Adrenal gland (tissue), 5 donors: ENCODE measurements at regions not wholly inside any gene's neighbourhood (a gene's known extent, or its start where the extent isn't known, plus 50 kb on each side); places are given as distances from the start of the nearest gene placed in this dataset.

Experiments used
- POLR2A ChIP-seq, 2 donors: fragments of 450-650 bp; IDR thresholded peaks; one replicate each; pipeline ENCODE4 v1.6.1; 2017; ENCODE audit warnings: antibody characterized with exemption in 2 of 2, mild to moderate bottlenecking in 2 of 2, moderate library complexity in 1 of 2
- TF ChIP-seq, protein P1 (sequence below), 6 experiments: fragments of 450-650 bp in 4 of 6; fragments of 200-600 bp in 2 of 6; sonication (generic) in 1 of 6; IDR thresholded peaks; 1 replicate in 5 of 6; 2 replicates in 1 of 6; pipeline versions ENCODE4 v1.5.1 to v1.8.0; 2016 to 2021; ENCODE audit warnings: antibody characterized with exemption in 6 of 6, mild to moderate bottlenecking in 2 of 6, moderate library complexity in 1 of 6
- donor health status: DM: no; HTN: no; CAD: no.

DNA sequence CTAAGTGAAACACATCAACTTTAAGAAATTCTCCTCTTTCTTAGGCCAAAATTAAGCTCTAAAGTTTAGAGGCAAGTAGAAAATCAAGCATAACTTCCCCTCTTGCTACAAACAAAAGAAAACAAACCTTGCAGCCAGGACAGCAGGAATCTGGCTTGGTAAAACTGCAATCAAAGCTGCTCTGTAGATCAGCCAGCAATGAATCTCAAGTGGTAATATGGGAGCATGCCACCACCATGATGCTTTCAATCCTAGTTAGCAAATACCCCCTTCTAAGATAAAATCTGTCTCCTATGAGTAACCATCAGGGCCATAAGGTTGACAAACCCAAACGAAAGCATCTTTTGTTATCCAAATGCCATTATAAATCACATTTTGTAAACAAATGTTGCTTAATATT is 208.3 kb upstream of the PLSCR5 start:
- TF ChIP-seq, protein P1, sequence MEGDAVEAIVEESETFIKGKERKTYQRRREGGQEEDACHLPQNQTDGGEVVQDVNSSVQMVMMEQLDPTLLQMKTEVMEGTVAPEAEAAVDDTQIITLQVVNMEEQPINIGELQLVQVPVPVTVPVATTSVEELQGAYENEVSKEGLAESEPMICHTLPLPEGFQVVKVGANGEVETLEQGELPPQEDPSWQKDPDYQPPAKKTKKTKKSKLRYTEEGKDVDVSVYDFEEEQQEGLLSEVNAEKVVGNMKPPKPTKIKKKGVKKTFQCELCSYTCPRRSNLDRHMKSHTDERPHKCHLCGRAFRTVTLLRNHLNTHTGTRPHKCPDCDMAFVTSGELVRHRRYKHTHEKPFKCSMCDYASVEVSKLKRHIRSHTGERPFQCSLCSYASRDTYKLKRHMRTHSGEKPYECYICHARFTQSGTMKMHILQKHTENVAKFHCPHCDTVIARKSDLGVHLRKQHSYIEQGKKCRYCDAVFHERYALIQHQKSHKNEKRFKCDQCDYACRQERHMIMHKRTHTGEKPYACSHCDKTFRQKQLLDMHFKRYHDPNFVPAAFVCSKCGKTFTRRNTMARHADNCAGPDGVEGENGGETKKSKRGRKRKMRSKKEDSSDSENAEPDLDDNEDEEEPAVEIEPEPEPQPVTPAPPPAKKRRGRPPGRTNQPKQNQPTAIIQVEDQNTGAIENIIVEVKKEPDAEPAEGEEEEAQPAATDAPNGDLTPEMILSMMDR (IDR thresholded peaks at IDR 0.05) = no peak
- TF ChIP-seq POLR2A (IDR thresholded peaks at IDR 0.05) = no peak
